NT2/D1 (cell line): ENCODE measurements at regions not wholly inside any gene's neighbourhood (a gene's known extent, or its start where the extent isn't known, plus 50 kb on each side); places are given as distances from the start of the nearest gene placed in this dataset.

Experiments
- SUZ12 ChIP-seq: IDR thresholded peaks from 2 replicates; pipeline ENCODE4 v1.6.1; 2011; ENCODE audit not compliant: insufficient read length, insufficient read depth; ENCODE audit errors: extremely low read depth
- YY1 ChIP-seq: IDR thresholded peaks from 2 replicates; pipeline ENCODE4 v1.6.1; 2011; ENCODE audit not compliant: insufficient read length, insufficient read depth
- ZNF274 ChIP-seq: IDR thresholded peaks from 2 replicates; pipeline ENCODE4 v1.6.1; 2011; ENCODE audit warnings: mild to moderate bottlenecking, low read depth, low read length

- TF ChIP-seq YY1, result no peak
- TF ChIP-seq ZNF274, result no peak
- no peak for TF ChIP-seq SUZ12
Observed at GRCh38 chr14:95033031-95033430, 124.3 kb downstream of the DICER1 start.
